ENCODE measurements at regions not wholly inside any gene's neighbourhood (a gene's known extent, or its start where the extent isn't known, plus 50 kb on each side); places are given as distances from the start of the nearest gene placed in this dataset.
"Not testable (repeated sequence)": the region's sequence is repeated elsewhere in the genome, so short reads cannot be mapped to it uniquely, and the experiment has no call there.

GRCh38 chr4:17003606-17004392, 105.4 kb upstream of the LDB2 start:
- not testable (repeated sequence) for H3K36me3 Mint-ChIP-seq, H3K27me3 Mint-ChIP-seq, H3K9me3 Mint-ChIP-seq, H3K4me3 Mint-ChIP-seq, H3K4me1 Mint-ChIP-seq, H3K27ac Mint-ChIP-seq

DNA sequence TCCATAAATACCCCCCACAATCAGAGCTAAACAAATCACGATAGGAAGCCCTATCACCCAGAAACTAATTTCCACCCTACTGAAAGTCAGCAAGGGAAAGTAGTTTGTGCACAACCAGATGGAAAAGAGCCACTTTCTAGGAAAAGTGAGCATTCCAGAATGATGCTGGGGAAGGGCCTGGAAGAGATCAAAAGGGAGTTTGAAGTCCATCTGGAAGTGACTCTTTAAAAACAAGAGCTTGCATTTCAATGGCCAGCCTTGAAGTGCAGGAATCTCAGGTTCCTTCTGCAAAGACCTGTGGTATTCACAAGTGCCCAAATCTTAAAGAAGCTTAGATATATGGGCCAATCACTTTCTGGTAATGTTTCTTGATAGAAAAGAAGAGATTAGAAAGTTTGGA, 97.0 kb upstream of the LDB2 start:
- H3K9me3 Mint-ChIP-seq: no peaks in the 10 kb centered on the region
- no peak overlapping the region for H3K27ac Mint-ChIP-seq
- no peaks in the 10 kb centered on the region for H3K4me1 Mint-ChIP-seq
- H3K4me3 Mint-ChIP-seq: no peak overlapping the region
- H3K27me3 Mint-ChIP-seq: no peaks in the 10 kb centered on the region
- H3K36me3 Mint-ChIP-seq: no peaks in the 10 kb centered on the region

DNA sequence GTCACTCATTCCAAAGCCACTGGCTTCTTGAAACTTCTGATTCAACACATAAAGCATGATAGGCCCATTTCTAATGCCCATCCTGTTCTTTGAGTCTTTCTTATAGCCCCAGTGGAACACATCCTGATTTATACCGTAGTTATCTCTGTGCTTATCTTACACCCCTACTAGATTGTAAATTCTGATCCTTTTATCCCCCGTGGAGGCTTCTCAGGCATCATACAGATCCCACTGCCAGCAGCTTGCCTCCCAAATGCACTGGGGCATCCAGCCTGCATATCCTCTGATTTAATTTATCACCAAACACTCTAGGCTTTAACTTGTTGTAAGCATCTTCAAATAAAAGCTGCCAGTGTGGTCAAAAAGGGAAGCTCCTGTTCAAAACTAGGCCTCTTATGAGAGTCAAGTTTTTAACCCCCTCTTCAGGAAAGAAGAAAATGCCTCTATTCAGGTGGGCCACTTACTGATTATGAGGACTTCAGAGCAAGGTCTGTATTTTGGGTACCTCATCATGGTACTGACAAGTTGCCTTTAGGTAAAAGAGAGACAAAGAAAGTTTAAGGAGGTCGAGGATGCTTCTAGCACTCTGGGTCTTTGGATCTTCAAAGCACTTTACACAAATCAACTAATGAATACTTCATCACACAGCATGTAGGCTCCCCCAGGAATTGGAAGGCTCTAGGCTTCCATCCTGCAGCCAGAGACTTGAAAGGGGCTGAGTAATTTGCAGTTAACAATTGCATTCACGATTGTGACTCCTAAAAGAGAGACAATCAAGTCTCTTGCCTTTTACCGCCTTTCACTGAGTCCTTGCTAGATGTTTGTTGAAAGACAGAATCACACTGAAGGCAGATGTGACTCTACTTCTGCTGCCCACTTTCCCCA, 95.8 kb upstream of the LDB2 start:
- H3K9me3 Mint-ChIP-seq: no peaks in the 10 kb centered on the region
- no peaks in the 10 kb centered on the region for H3K27me3 Mint-ChIP-seq
- no peaks in the 10 kb centered on the region for H3K4me1 Mint-ChIP-seq
- H3K27ac Mint-ChIP-seq: no peak overlapping the region
- H3K36me3 Mint-ChIP-seq: no peaks in the 10 kb centered on the region
- no peak overlapping the region for H3K4me3 Mint-ChIP-seq

GRCh38 chr4:16992566-16993225, 94.3 kb upstream of the LDB2 start:
- H3K27me3 Mint-ChIP-seq: peaks cover 2% of the 10 kb centered on the region
- no peaks in the 10 kb centered on the region for H3K4me1 Mint-ChIP-seq
- no peak overlapping the region for H3K27ac Mint-ChIP-seq

DNA sequence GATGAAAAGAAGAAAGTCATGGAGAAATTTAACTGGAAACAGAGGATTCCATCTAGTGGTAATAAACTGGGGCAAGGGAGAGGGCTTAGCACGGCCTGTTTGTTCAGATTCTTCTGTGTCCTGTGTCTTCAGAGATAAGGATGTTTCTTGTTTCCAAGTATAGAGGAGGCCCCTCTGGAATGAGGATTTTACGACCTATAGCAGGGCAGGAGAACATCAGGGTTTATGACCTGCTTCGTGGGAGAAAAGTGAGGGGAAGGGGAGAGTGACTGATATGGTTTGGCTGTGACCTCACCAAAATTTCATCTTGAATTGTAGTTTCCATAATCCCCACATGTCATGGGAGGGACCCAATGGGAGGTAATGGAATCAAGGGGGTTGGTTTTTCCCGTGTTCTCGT, 93.0 kb upstream of the LDB2 start:
- H3K4me3 Mint-ChIP-seq: no peak overlapping the region
- no peaks in the 10 kb centered on the region for H3K4me1 Mint-ChIP-seq
- H3K27ac Mint-ChIP-seq: no peak overlapping the region
- H3K36me3 Mint-ChIP-seq: no peaks in the 10 kb centered on the region
- H3K9me3 Mint-ChIP-seq: no peaks in the 10 kb centered on the region
- peaks cover 2% of the 10 kb centered on the region for H3K27me3 Mint-ChIP-seq

More at GRCh38 chr4:16992566-16993225, 94.3 kb upstream of the LDB2 start:
- Mint-ChIP-seq H3K36me3 (no peaks in the 10 kb centered on the region), H3K4me3 (no peak overlapping the region), H3K9me3 (no peaks in the 10 kb centered on the region)

- no peak overlapping the region for H3K27ac Mint-ChIP-seq
- no peaks in the 10 kb centered on the region for H3K36me3 Mint-ChIP-seq
- H3K27me3 Mint-ChIP-seq: peaks cover 2% of the 10 kb centered on the region
- no peaks in the 10 kb centered on the region for H3K9me3 Mint-ChIP-seq
- H3K4me1 Mint-ChIP-seq: no peaks in the 10 kb centered on the region
- H3K4me3 Mint-ChIP-seq: no peak overlapping the region
Observed at GRCh38 chr4:16989371-16989770, 90.9 kb upstream of the LDB2 start.

DNA sequence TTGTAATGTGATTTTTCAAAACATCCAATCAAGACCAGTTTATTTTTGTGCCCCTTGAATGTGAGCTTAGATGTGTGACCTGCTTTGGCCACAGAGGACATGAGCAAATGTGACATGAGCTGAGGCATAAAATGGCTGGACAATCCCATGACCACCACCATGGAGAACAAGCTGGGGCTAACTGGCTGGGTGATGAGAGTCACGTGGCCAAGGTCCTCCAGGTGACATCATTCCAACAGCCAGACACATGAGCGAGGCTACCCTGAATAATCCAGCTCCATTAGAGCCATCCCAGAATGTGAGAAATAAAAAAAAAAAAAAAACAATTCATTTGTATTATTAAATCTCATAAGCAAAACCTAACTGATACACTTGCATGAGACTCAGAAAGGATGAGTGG, 90.4 kb upstream of the LDB2 start:
- Mint-ChIP-seq H3K27ac (no peak overlapping the region), H3K36me3 (no peaks in the 10 kb centered on the region), H3K4me3 (no peak overlapping the region), H3K27me3 (peaks cover 2% of the 10 kb centered on the region), H3K4me1 (no peaks in the 10 kb centered on the region), H3K9me3 (no peaks in the 10 kb centered on the region)

DNA sequence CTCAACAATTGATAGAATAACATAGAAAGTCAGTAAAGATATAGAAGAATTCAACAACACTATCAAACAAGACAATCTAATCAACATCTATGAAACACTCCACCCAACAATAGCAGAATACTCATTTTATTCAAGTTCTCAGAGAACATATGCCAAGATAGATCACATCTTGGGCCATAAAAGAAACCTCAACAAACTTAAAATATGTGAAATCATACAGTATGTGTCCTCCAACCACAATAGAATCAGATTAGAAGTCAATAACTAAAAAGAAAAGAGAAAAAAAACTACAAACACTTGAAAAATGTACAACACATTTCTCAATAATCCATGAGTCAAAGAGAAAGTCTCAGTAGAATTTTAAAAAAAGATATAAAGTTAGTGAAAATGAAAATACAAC, 78.6 kb upstream of the LDB2 start:
- Mint-ChIP-seq H3K4me3 (no peak overlapping the region), H3K9me3 (no peaks in the 10 kb centered on the region), H3K27me3 (peaks cover 13% of the 10 kb centered on the region), H3K36me3 (no peaks in the 10 kb centered on the region), H3K4me1 (no peaks in the 10 kb centered on the region), H3K27ac (no peak overlapping the region)

- no peaks in the 10 kb centered on the region for H3K4me1 Mint-ChIP-seq
Observed at GRCh38 chr4:16969696-16970135, 71.3 kb upstream of the LDB2 start.

GRCh38 chr4:16967722-16968121, 69.3 kb upstream of the LDB2 start:
- Mint-ChIP-seq H3K27ac (no peak overlapping the region), H3K4me3 (no peak overlapping the region), H3K36me3 (no peaks in the 10 kb centered on the region), H3K9me3 (no peaks in the 10 kb centered on the region), H3K27me3 (peaks cover 5% of the 10 kb centered on the region), H3K4me1 (no peaks in the 10 kb centered on the region)

More at GRCh38 chr4:16969696-16970135, 71.3 kb upstream of the LDB2 start:
- Mint-ChIP-seq H3K9me3 (no peaks in the 10 kb centered on the region), H3K27ac (no peak overlapping the region), H3K27me3 (peaks cover 10% of the 10 kb centered on the region), H3K36me3 (no peaks in the 10 kb centered on the region), H3K4me3 (no peak overlapping the region)

- H3K4me1 Mint-ChIP-seq: no peaks in the 10 kb centered on the region
- H3K9me3 Mint-ChIP-seq: peaks cover 7% of the 10 kb centered on the region
- peaks cover 4% of the 10 kb centered on the region for H3K27me3 Mint-ChIP-seq
- H3K4me3 Mint-ChIP-seq: no peak overlapping the region
- no peaks in the 10 kb centered on the region for H3K36me3 Mint-ChIP-seq
- no peak overlapping the region for H3K27ac Mint-ChIP-seq
Observed at GRCh38 chr4:16959305-16959704, 60.9 kb upstream of the LDB2 start.

GRCh38 chr4:16952896-16953630, 54.6 kb upstream of the LDB2 start:
- no peak overlapping the region for H3K27ac Mint-ChIP-seq
- H3K9me3 Mint-ChIP-seq: peaks cover 5% of the 10 kb centered on the region
- H3K27me3 Mint-ChIP-seq: peaks cover 12% of the 10 kb centered on the region
- H3K4me3 Mint-ChIP-seq: no peak overlapping the region
- peaks cover 2% of the 10 kb centered on the region for H3K36me3 Mint-ChIP-seq
- H3K4me1 Mint-ChIP-seq: no peaks in the 10 kb centered on the region

- Mint-ChIP-seq H3K9me3 (peaks cover 5% of the 10 kb centered on the region), H3K4me1 (no peaks in the 10 kb centered on the region), H3K27me3 (peaks cover 12% of the 10 kb centered on the region), H3K27ac (no peak overlapping the region), H3K4me3 (no peak overlapping the region), H3K36me3 (peaks cover 2% of the 10 kb centered on the region)
Observed at GRCh38 chr4:16952462-16952871, 54.0 kb upstream of the LDB2 start.

Data from activated naive CD4-positive, alpha-beta T cell treated with anti-CD3 and anti-CD28 coated beads, Interleukin-2, amount 50 U/mL, for 24 hours (primary cell).